NCI-H2196 (cell line): ENCODE measurements at regions not wholly inside any gene's neighbourhood (a gene's known extent, or its start where the extent isn't known, plus 50 kb on each side); places are given as distances from the start of the nearest gene placed in this dataset.
"Not testable (repeated sequence)": the region's sequence is repeated elsewhere in the genome, so short reads cannot be mapped to it uniquely, and the experiment has no call there.

Experiments used
- DNase-seq: peaks from one replicate; lab custom pipeline; 2025; ENCODE audit not compliant: unreplicated experiment; lab: John Stamatoyannopoulos, UW

GRCh38 chr11:15300341-15300740 is 185.6 kb downstream of the INSC start:
- no peak for DNase-seq

- DNase-seq: no peak
These were observed 192.9 kb downstream of the INSC start for GRCh38 chr11:15307619-15308024.

GRCh38 chr11:15308840-15309239 is 194.1 kb downstream of the INSC start:
- DNase-seq: no peak

GRCh38 chr11:15309296-15309695 is 194.6 kb downstream of the INSC start:
- no peak for DNase-seq

GRCh38 chr11:15313862-15314261 is 199.1 kb downstream of the INSC start:
- DNase-seq: no peak

GRCh38 chr11:15318814-15319213 is 204.1 kb downstream of the INSC start:
- DNase-seq: no peak

GRCh38 chr11:15326520-15326919 is 211.8 kb downstream of the INSC start:
- no peak for DNase-seq

GRCh38 chr11:15327786-15328231 is 213.1 kb downstream of the INSC start:
- peak; percentile 48 for DNase-seq

GRCh38 chr11:15333407-15333806 is 218.7 kb downstream of the INSC start:
- no peak for DNase-seq

- DNase-seq: no peak
These were observed 220.0 kb downstream of the INSC start for GRCh38 chr11:15334766-15335165.

- DNase-seq: no peak
These were observed 221.3 kb downstream of the INSC start for GRCh38 chr11:15336021-15336420.

- no peak for DNase-seq
These were observed 224.6 kb downstream of the INSC start for GRCh38 chr11:15339302-15339701.

GRCh38 chr11:15341587-15341986 is 226.9 kb downstream of the INSC start:
- DNase-seq: no peak

- no peak for DNase-seq
These were observed 227.4 kb downstream of the INSC start for GRCh38 chr11:15342163-15342562.

GRCh38 chr11:15346907-15347306 is 232.2 kb downstream of the INSC start:
- no peak for DNase-seq

GRCh38 chr11:15347969-15348734 is 233.4 kb downstream of the INSC start:
- DNase-seq: no peak

- DNase-seq: no peak
These were observed 234.7 kb downstream of the INSC start for GRCh38 chr11:15349413-15349812.

- no peak for DNase-seq
These were observed 246.6 kb downstream of the INSC start for GRCh38 chr11:15361316-15361715.

- not testable (repeated sequence) for DNase-seq
These were observed 250.6 kb downstream of the INSC start for GRCh38 chr11:15365286-15365685.

GRCh38 chr11:15367695-15368094 is 253.0 kb downstream of the INSC start:
- no peak for DNase-seq

GRCh38 chr11:15370495-15371147 is 255.9 kb downstream of the INSC start:
- DNase-seq: no peak

- DNase-seq: no peak
These were observed 256.8 kb downstream of the INSC start for GRCh38 chr11:15371533-15371932.

GRCh38 chr11:15374418-15374817 is 259.7 kb downstream of the INSC start:
- no peak for DNase-seq
